Esophagus squamous epithelium (tissue), 4 donors: ENCODE measurements at regions not wholly inside any gene's neighbourhood (a gene's known extent, or its start where the extent isn't known, plus 50 kb on each side); places are given as distances from the start of the nearest gene placed in this dataset.

Source experiments
- CTCF ChIP-seq, 6 experiments: fragments of 450-650 bp in 4 of 6; fragments of 200-600 bp in 2 of 6; sonication (generic) in 2 of 6; IDR thresholded peaks; one replicate each; pipeline ENCODE4 v1.5.1; 2016 to 2019; ENCODE audit warnings: antibody characterized with exemption in 6 of 6, mild to moderate bottlenecking in 4 of 6, moderate library complexity in 4 of 6
- POLR2A ChIP-seq, 4 donors: fragments of 450-650 bp; IDR thresholded peaks; one replicate each; pipeline ENCODE4 v1.6.1; 2017; ENCODE audit warnings: antibody characterized with exemption in 4 of 4, mild to moderate bottlenecking in 4 of 4, moderate library complexity in 3 of 4

GRCh38 chr9:12272471-12273120 is 420.6 kb upstream of the TYRP1 start:
- TF ChIP-seq CTCF (IDR thresholded peaks at IDR 0.05) = no peak
- TF ChIP-seq POLR2A (IDR thresholded peaks at IDR 0.05) = no peak
